ENCODE measurements at regions not wholly inside any gene's neighbourhood (a gene's known extent, or its start where the extent isn't known, plus 50 kb on each side); places are given as distances from the start of the nearest gene placed in this dataset.

GRCh38 chr4:81965454-81965853, 408.3 kb downstream of the HNRNPD start:
- no peak for DNase-seq (ENCODE audit: low read depth)
- in situ Hi-C loops (cut with HindIII; ENCODE audit: low sequenced_read_pairs), result no loop called here
- H3K4me3 ChIP-seq (ENCODE audit: low read depth, low read length), result no peak overlapping the region
- TF ChIP-seq, protein P1, sequence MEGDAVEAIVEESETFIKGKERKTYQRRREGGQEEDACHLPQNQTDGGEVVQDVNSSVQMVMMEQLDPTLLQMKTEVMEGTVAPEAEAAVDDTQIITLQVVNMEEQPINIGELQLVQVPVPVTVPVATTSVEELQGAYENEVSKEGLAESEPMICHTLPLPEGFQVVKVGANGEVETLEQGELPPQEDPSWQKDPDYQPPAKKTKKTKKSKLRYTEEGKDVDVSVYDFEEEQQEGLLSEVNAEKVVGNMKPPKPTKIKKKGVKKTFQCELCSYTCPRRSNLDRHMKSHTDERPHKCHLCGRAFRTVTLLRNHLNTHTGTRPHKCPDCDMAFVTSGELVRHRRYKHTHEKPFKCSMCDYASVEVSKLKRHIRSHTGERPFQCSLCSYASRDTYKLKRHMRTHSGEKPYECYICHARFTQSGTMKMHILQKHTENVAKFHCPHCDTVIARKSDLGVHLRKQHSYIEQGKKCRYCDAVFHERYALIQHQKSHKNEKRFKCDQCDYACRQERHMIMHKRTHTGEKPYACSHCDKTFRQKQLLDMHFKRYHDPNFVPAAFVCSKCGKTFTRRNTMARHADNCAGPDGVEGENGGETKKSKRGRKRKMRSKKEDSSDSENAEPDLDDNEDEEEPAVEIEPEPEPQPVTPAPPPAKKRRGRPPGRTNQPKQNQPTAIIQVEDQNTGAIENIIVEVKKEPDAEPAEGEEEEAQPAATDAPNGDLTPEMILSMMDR (IDR thresholded peaks at IDR 0.05; ENCODE audit: low read depth, low read length, missing control alignments), result no peak

DNA sequence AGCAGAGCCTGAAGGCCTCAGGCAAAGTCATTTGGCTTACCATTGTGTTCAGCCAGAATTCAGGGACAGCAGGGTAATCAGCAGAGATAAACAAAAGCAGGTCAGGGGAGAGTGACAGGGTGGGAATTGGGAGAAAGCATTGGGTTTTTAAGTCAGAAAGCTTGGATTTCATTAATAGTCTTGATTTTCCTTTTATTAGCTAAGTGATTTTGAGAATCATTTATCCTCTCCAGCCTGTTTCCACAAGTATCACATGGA, 410.1 kb downstream of the HNRNPD start:
- DNase-seq (ENCODE audit: low read depth), result no peak
- in situ Hi-C loops (cut with HindIII; ENCODE audit: low sequenced_read_pairs), result no loop called here
- TF ChIP-seq, protein P1 (IDR thresholded peaks at IDR 0.05; ENCODE audit: low read depth, low read length, missing control alignments), result no peak

GRCh38 chr4:81963015-81963762, 410.6 kb downstream of the HNRNPD start:
- H3K4me3 ChIP-seq (ENCODE audit: low read depth, low read length), result no peak overlapping the region
- TF ChIP-seq, protein P1 (IDR thresholded peaks at IDR 0.05; ENCODE audit: low read depth, low read length, missing control alignments), result no peak
- in situ Hi-C loops (cut with HindIII; ENCODE audit: low sequenced_read_pairs), result no loop called here
- no peak for DNase-seq (ENCODE audit: low read depth)

More for the DNA sequence above, 410.1 kb downstream of the HNRNPD start:
- no peak overlapping the region for H3K4me3 ChIP-seq (ENCODE audit: low read depth, low read length)

DNA sequence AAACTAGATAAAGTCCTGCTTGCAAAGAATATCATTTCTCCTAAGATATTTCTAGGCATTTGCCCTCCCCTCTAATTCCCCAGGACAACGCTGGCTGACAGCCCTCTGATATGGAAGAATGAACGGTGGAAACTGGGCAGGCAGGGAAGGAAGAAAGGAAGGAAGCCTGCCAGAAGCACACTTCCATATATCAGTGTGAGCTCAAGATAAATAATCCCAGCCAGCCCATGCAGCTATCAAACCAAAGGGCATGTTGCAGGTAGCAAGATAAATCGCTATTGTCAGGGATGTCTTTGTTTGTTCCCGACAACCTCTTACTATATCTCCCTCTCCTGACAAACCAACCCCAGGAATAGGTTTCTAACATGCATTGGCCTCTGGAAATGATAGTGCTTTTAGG, 412.8 kb downstream of the HNRNPD start:
- TF ChIP-seq, protein P1 (IDR thresholded peaks at IDR 0.05; ENCODE audit: low read depth, low read length, missing control alignments), result no peak
- no peak for DNase-seq (ENCODE audit: low read depth)
- in situ Hi-C loops (cut with HindIII; ENCODE audit: low sequenced_read_pairs), result no loop called here
- H3K4me3 ChIP-seq (ENCODE audit: low read depth, low read length), result no peak overlapping the region

- no peak overlapping the region for H3K4me3 ChIP-seq (ENCODE audit: low read depth, low read length)
- in situ Hi-C loops (cut with HindIII; ENCODE audit: low sequenced_read_pairs), result no loop called here
- DNase-seq (ENCODE audit: low read depth), result no peak
- TF ChIP-seq, protein P1 (IDR thresholded peaks at IDR 0.05; ENCODE audit: low read depth, low read length, missing control alignments), result no peak
These were observed 419.5 kb downstream of the HNRNPD start for GRCh38 chr4:81954271-81954670.

DNA sequence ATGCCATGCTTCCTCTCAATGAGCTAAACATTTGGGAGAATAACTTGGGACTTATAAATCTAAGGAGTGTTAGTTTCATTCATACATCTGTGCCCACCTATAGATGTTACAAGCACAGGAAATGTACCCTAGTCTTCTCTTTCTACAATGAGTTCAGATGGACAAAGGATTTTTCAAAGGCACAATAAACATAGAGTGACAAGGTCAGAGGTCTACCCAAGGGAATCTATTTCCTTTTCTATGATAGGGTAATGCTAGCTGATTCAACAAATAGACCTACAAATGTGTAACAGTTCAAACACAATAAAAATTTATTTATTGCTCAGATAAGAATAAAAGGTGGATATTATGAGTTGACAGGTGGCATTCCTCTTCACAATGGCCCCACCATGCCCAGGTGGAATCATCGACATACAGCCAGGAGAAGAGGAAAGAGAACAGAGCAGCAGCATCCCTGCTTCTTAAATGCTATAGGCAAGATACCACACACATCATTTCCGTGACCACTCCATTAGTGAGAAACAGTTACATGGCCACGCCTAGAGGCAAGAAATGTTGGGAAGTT, 421.8 kb downstream of the HNRNPD start:
- in situ Hi-C loops (cut with HindIII; ENCODE audit: low sequenced_read_pairs), result no loop called here
- no peak overlapping the region for H3K4me3 ChIP-seq (ENCODE audit: low read depth, low read length)
- TF ChIP-seq, protein P1 (IDR thresholded peaks at IDR 0.05; ENCODE audit: low read depth, low read length, missing control alignments), result no peak
- no peak for DNase-seq (ENCODE audit: low read depth)
